ENCODE measurements at regions not wholly inside any gene's neighbourhood (a gene's known extent, or its start where the extent isn't known, plus 50 kb on each side); places are given as distances from the start of the nearest gene placed in this dataset.

GRCh38 chr10:52672880-52673279 is 99.7 kb downstream of the MBL2 start:
- Histone ChIP-seq H3K79me2 (ENCODE audit: insufficient read depth, low read length) (no peaks in the 10 kb centered on the region), H3K4me2 (ENCODE audit: low read length) (no peak overlapping the region), H3K36me3 (ENCODE audit: control insufficient read depth in 1 of 2, insufficient read depth in 2 of 2, low read length in 2 of 2) (no peaks in the 10 kb centered on the region), H3K4me1 (ENCODE audit: control insufficient read depth in 1 of 2, insufficient read depth in 2 of 2, low read length in 2 of 2) (no peaks in the 10 kb centered on the region), H3K27me3 (ENCODE audit: insufficient read depth, low read length) (no peaks in the 10 kb centered on the region), H3K27ac (ENCODE audit: low read depth, low read length) (no peak overlapping the region), H3K4me3 (replicated peaks in 1 of 2; ENCODE audit: low read depth in 1 of 2, low read length in 2 of 2) (no peak overlapping the region), H4K20me1 (ENCODE audit: insufficient read depth) (no peaks in the 10 kb centered on the region), H3K9ac (ENCODE audit: low read length) (no peak overlapping the region), H3K9me2 (ENCODE audit: insufficient read depth) (no peaks in the 10 kb centered on the region), H3K9me3 (ENCODE audit: control insufficient read depth in 1 of 2, insufficient read depth in 1 of 2, low read depth in 1 of 2, low read length in 2 of 2) (no peaks in the 10 kb centered on the region), H2AFZ (ENCODE audit: low read depth, low read length, poor library complexity, severe bottlenecking) (no peak overlapping the region)
- no TSS peak for BruUV-seq (replicated peaks)
- intact Hi-C loops (cut with micrococcal nuclease) = no loop called here
- TF ChIP-seq ZNF274 (IDR thresholded peaks at IDR 0.05; ENCODE audit: low read depth, low read length) (no peak), ZBTB33 (IDR thresholded peaks at IDR 0.05; ENCODE audit: extremely low read depth, insufficient replicate concordance, low read length) (no peak), CBX3 (IDR thresholded peaks at IDR 0.05; ENCODE audit: low read depth) (no peak), FOSL1 (IDR thresholded peaks at IDR 0.05; ENCODE audit: low read depth) (no peak), ELF1 (IDR thresholded peaks at IDR 0.05; ENCODE audit: borderline replicate concordance, low read depth) (no peak), JUND (IDR thresholded peaks at IDR 0.05) (no peak), ATF3 (IDR thresholded peaks at IDR 0.05) (no peak)
- DNase-seq (ENCODE audit: low read depth, low spot score) = no peak
- ChIA-PET RAD21 (ENCODE audit: low non-redundant PET in 1 of 2, low total read pairs in 2 of 2, uncharacterized antibody in 2 of 2, unreplicated experiment in 2 of 2) (no interaction called here), CTCF (no interaction called here), POLR2A (no interaction called here)
- no peak for ATAC-seq

- H3K4me2 ChIP-seq (ENCODE audit: low read length) = no peak overlapping the region
- H4K20me1 ChIP-seq (ENCODE audit: insufficient read depth) = no peaks in the 10 kb centered on the region
- no peak overlapping the region for H3K9ac ChIP-seq (ENCODE audit: low read length)
- H3K79me2 ChIP-seq (ENCODE audit: insufficient read depth, low read length) = no peaks in the 10 kb centered on the region
- H2AFZ ChIP-seq (ENCODE audit: low read depth, low read length, poor library complexity, severe bottlenecking) = no peak overlapping the region
- no peaks in the 10 kb centered on the region for H3K36me3 ChIP-seq (ENCODE audit: control insufficient read depth in 1 of 2, insufficient read depth in 2 of 2, low read length in 2 of 2)
- H3K4me1 ChIP-seq (ENCODE audit: control insufficient read depth in 1 of 2, insufficient read depth in 2 of 2, low read length in 2 of 2) = no peaks in the 10 kb centered on the region
- CTCF ChIA-PET = no interaction called here
- TF ChIP-seq CTCF (IDR thresholded peaks at IDR 0.05 in 2 of 3, conservative IDR thresholded peaks at IDR 0.05 in 1 of 3; ENCODE audit: borderline replicate concordance in 1 of 3, insufficient read depth in 1 of 3, low read depth in 2 of 3, low read length in 2 of 3) = no peak
- no peaks in the 10 kb centered on the region for H3K9me3 ChIP-seq (ENCODE audit: control insufficient read depth in 1 of 2, insufficient read depth in 1 of 2, low read depth in 1 of 2, low read length in 2 of 2)
- no TSS peak for BruUV-seq (replicated peaks)
- H3K9me2 ChIP-seq (ENCODE audit: insufficient read depth) = no peaks in the 10 kb centered on the region
- RAD21 ChIA-PET (ENCODE audit: low non-redundant PET in 1 of 2, low total read pairs in 2 of 2, uncharacterized antibody in 2 of 2, unreplicated experiment in 2 of 2) = no interaction called here
- no peak overlapping the region for H3K27ac ChIP-seq (ENCODE audit: low read depth, low read length)
- ATAC-seq (no peak), DNase-seq (ENCODE audit: low read depth, low spot score) (no peak)
- H3K27me3 ChIP-seq (ENCODE audit: insufficient read depth, low read length) = no peaks in the 10 kb centered on the region
- POLR2A ChIA-PET = no interaction called here
- intact Hi-C loops (cut with micrococcal nuclease) = no loop called here
- no peak overlapping the region for H3K4me3 ChIP-seq (replicated peaks in 1 of 2; ENCODE audit: low read depth in 1 of 2, low read length in 2 of 2)
Observed at GRCh38 chr10:52673468-52673867, 99.1 kb downstream of the MBL2 start.

Data from HCT116 (cell line).